HG03025 (cell line): ENCODE measurements at regions not wholly inside any gene's neighbourhood (a gene's known extent, or its start where the extent isn't known, plus 50 kb on each side); places are given as distances from the start of the nearest gene placed in this dataset.
"Not testable (repeated sequence)": the region's sequence is repeated elsewhere in the genome, so short reads cannot be mapped to it uniquely, and the experiment has no call there.

Experiments
- ATAC-seq: cut with Tn5 transposase; IDR thresholded peaks from one replicate; pipeline ENCODE4 v1.9.1; 2021; ENCODE audit warnings: mild to moderate bottlenecking, moderate library complexity; ENCODE audit not compliant: unreplicated experiment, low FRiP score

- no peak for ATAC-seq
Measured at GRCh38 chr4:128542047-128542446, 254.4 kb upstream of the PGRMC2 start.

- no peak for ATAC-seq
Measured at GRCh38 chr4:128540122-128540521, 252.5 kb upstream of the PGRMC2 start.

GRCh38 chr4:128538111-128538882 lies 250.7 kb upstream of the PGRMC2 start:
- ATAC-seq: no peak

DNA sequence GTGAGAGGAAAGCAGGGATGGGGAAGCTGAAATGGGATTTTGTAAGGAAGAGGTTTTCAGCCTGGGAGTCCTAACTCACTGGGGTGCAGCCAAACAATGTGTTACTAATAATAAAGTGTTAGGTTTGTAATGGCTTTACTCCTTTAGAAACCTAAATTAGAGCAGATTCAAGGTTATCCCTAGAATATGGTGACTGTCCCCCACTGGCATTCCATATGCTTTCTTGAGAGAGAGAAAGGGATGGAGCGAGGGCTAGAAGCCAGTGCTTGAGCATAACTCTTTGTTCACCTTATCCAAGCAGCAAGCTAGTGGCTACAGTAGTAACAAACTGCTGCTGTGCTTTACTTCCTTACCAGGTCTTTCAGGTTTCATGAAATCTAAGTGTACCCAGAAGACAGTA lies 249.1 kb upstream of the PGRMC2 start:
- ATAC-seq: no peak

DNA sequence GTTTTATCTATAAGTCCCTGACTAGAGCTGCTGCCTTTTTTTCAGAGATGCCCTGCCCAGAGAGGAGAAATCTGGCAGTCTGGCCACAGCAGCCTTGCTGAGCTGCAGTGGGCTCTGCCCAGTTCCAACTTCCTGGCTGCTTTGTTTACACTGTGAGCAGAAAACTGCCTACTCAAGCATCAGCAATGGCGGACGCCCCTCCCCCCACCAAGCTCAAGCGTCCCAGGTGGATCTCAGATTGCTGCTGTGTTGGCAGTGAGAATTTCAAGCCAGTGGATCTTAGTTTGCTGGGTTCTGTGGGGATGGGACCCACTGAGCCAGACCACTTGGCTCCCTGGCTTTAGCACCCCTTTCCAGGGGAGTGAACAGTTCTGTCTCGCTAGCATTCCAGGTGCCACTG lies 247.9 kb upstream of the PGRMC2 start:
- ATAC-seq: not testable (repeated sequence)

DNA sequence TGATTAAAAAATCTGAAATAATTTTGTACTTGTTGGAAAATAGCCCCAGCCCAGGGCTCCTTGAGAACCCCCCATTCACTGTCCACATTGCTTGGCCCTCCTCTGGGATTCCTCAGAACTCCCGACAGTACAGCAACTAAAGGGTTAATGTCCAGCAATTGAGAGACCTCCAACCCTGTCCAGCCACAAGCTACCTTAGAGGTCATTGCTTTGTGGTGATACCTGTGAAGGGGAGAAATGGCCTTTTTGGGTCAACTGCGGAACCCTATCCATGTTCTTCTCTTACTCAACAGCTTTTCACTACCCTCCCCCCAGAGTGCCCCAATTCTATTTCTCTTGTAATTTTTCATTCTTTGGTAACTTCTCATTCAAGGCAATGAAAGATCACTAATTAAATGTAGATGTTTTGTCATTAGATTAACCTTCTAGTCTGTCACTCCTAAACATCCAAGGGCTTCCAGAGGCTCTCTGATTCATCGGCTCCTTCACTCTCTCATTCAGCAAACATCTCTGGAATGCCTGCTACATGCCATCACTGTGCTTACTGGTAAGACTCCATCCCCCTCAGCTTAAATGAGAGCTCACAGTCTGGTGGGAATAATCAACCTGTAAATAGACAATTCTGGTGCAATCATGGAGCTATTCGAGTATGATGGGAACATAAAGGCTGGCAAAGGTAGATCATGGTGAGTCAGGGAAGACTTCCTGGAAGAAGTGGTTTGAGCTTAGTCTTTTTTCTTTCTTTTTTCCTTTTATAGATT lies 241.4 kb upstream of the PGRMC2 start:
- no peak for ATAC-seq

DNA sequence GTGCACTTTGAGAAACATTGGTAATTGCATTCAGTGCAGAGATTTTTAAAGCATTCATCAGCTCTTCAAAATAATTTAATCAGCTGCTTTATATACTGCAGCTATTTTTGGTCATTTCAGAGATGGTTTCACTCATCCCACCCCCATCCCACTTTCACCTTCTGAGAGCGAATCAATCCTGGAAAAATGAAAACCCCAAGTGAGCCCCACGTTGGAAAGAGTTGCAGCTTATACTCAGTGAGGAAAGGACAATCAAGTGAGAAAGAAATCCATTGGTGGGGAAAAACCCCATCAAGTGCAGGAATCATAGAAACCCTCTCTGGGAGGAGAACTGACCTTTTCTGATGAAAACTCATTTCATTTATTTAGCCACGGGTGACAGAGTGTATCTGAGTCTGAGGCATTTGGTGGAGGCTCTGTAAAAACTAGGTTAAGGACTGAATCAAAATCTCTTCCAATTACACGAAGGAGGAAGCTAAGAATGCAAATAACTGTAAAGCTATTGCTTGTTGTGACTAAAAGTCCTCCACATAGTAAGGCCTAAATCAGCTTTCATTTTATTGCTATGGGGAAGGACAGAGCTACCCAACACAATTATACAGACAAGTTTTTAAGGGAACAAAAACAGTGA lies 240.4 kb upstream of the PGRMC2 start:
- ATAC-seq: no peak

GRCh38 chr4:128527351-128527750 lies 239.7 kb upstream of the PGRMC2 start:
- no peak for ATAC-seq

GRCh38 chr4:128525992-128526630 lies 238.5 kb upstream of the PGRMC2 start:
- no peak for ATAC-seq

DNA sequence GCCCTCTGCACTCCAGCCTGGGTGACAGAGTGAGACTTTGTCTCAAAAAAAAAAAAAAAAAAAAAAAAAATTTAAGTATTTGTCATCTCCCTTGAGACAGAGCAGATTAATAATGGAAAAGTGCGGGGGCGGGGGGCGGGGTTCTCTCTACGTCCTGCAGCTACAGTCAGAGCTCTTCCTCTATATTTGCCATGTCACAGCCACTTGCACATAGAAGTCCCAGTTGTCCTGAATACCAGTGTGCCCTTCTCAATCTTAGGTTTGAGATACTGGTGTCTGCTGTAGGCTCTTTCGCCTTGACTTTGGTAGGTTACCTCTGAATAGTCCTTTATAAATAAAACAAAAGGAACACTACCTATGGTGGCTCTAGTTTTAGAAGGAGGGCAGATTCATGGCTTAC lies 237.8 kb upstream of the PGRMC2 start:
- ATAC-seq: no peak

GRCh38 chr4:128524311-128524710 lies 236.7 kb upstream of the PGRMC2 start:
- ATAC-seq: no peak

- no peak for ATAC-seq
Measured at GRCh38 chr4:128521648-128522111, 234.1 kb upstream of the PGRMC2 start.

DNA sequence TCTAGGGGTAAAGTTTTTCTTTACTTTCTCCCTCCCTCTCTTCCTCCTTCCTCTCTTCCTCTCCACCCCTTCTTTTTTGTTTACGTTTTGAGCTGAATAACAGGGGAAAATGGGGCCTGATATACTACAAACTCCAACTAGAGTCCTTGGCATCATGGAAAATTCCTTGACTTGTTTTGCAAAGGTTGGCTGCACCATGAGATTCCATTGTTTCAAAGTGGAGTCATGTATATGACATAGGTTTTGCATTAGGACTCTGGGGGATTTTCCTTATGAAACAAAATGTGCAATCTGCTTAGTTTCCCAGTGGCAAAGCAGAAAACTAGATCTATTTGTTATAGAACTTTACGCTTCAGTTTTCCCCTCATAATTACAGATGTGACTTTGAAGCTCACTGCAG lies 233.5 kb upstream of the PGRMC2 start:
- no peak for ATAC-seq

GRCh38 chr4:128519163-128519830 lies 231.7 kb upstream of the PGRMC2 start:
- no peak for ATAC-seq

GRCh38 chr4:128517739-128518510 lies 230.3 kb upstream of the PGRMC2 start:
- ATAC-seq: peak; percentile 93

GRCh38 chr4:128517096-128517738 lies 229.6 kb upstream of the PGRMC2 start:
- no peak for ATAC-seq

DNA sequence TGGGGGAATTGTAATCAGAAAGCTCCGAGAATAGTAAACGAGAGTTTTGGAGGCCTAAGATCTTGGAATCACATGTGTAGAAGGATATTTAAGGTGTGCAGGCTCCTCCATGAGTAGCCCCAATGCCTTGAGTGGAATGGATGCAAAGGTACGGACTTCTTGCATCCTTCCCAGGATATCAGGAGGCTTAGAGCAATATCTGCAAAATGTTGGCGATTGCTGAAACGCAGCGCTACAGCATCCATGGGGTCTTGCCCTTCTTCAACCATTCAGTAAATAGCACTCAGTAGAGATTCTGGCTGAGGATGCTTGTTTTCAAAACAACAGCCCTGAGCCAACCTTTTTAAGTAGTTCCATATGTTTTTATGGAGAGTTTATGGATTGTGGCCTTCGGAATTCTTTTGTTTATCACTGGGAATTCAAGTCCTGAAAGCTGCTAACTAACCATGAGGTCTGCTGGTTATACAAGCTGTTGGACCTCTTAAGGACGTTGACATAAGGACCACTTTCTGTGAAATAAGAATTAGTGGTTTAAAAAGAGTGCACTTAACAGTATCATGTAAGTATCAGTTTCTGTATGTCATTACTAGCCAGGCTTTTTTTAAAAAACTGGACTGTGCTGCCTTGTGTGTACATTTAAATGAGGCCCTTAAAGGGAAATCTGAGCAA lies 228.8 kb upstream of the PGRMC2 start:
- ATAC-seq: peak; percentile 54

- ATAC-seq: no peak
Measured at GRCh38 chr4:128513664-128514484, 226.3 kb upstream of the PGRMC2 start.
